OCI-LY1 (cell line): ENCODE measurements at regions not wholly inside any gene's neighbourhood (a gene's known extent, or its start where the extent isn't known, plus 50 kb on each side); places are given as distances from the start of the nearest gene placed in this dataset.

Source experiments
- H2AFZ ChIP-seq: fragments of 200-600 bp; sonication (generic), shearing (Covaris generic); 2 replicates; pipeline ENCODE4 v1.6.0; 2014; ENCODE audit warnings: antibody characterized with exemption, mild to moderate bottlenecking, low read length
- H3F3A ChIP-seq: fragments of 200-600 bp; sonication (generic), shearing (Covaris generic); 2 replicates; pipeline ENCODE4 v1.6.0; 2014; ENCODE audit warnings: mild to moderate bottlenecking, antibody characterized with exemption, low read length, moderate library complexity; ENCODE audit not compliant: insufficient read depth
- H3K27ac ChIP-seq: fragments of 200-600 bp; sonication (generic); 2 replicates; pipeline ENCODE4 v1.5.1; 2014; ENCODE audit warnings: low read length, mixed run types, mild to moderate bottlenecking, low read depth; ENCODE audit not compliant: poor library complexity, severe bottlenecking
- H3K27me3 ChIP-seq: fragments of 200-600 bp; sonication (generic); 2 replicates; pipeline ENCODE4 v1.6.0; 2014; ENCODE audit warnings: antibody characterized with exemption, mild to moderate bottlenecking, low read length, moderate library complexity; ENCODE audit not compliant: insufficient read depth
- H3K36me3 ChIP-seq: fragments of 200-600 bp; sonication (generic); 2 replicates; pipeline ENCODE4 v1.6.1; 2014; ENCODE audit warnings: mild to moderate bottlenecking, antibody characterized with exemption, low read length, moderate library complexity, mixed read lengths; ENCODE audit not compliant: insufficient read depth
- H3K4me1 ChIP-seq: fragments of 200-600 bp; sonication (generic); 2 replicates; pipeline ENCODE4 v1.5.1; 2014; ENCODE audit warnings: mild to moderate bottlenecking, low read length, moderate library complexity; ENCODE audit not compliant: insufficient read depth, severe bottlenecking
- H3K4me2 ChIP-seq: fragments of 200-600 bp; sonication (generic), shearing (Covaris generic); 2 replicates; pipeline ENCODE4 v1.6.1; 2014; ENCODE audit warnings: low read length
- H3K4me3 ChIP-seq: fragments of 200-600 bp; sonication (generic); 2 replicates; pipeline ENCODE4 v1.5.1; 2014; ENCODE audit warnings: low read length, low read depth, mild to moderate bottlenecking, mixed read lengths; ENCODE audit not compliant: poor library complexity, severe bottlenecking
- H3K79me2 ChIP-seq: fragments of 200-600 bp; shearing (Covaris generic); 2 replicates; pipeline ENCODE4 v1.6.1; 2016; ENCODE audit warnings: mixed run types, low read length, mixed read lengths; ENCODE audit not compliant: insufficient read depth
- H3K9ac ChIP-seq: fragments of 200-600 bp; sonication (generic), shearing (Covaris generic); 2 replicates; pipeline ENCODE4 v1.6.1; 2014; ENCODE audit warnings: mild to moderate bottlenecking, low read length, mixed read lengths
- H3K9me2 ChIP-seq: fragments of 200-600 bp; sonication (generic), shearing (Covaris generic); 2 replicates; pipeline ENCODE4 v1.6.1; 2014; ENCODE audit warnings: low read depth, mild to moderate bottlenecking, low read length, mixed read lengths
- H3K9me3 ChIP-seq: fragments of 200-600 bp; shearing (Covaris generic); 2 replicates; pipeline ENCODE4 v1.6.1; 2014; ENCODE audit warnings: low read length, mixed read lengths
- H4K20me1 ChIP-seq: fragments of 200-600 bp; sonication (generic), shearing (Covaris generic); 2 replicates; pipeline ENCODE4 v1.6.0; 2016; ENCODE audit warnings: mild to moderate bottlenecking, low read length; ENCODE audit not compliant: insufficient read depth
- EZH2 ChIP-seq: fragments of 200-600 bp; sonication (generic), shearing (Covaris generic); IDR thresholded peaks from 2 replicates; pipeline ENCODE4 v1.8.0; 2017; ENCODE audit warnings: borderline replicate concordance, mixed run types, mild to moderate bottlenecking, antibody characterized with exemption, low read length, moderate library complexity, mixed read lengths
- TF ChIP-seq, protein P1 (sequence below): fragments of 200-600 bp; sonication (generic), shearing (Covaris generic); IDR thresholded peaks from 2 replicates; pipeline ENCODE4 v1.5.1; 2017; ENCODE audit warnings: mild to moderate bottlenecking, antibody characterized with exemption, low read length, moderate library complexity, mixed read lengths

DNA sequence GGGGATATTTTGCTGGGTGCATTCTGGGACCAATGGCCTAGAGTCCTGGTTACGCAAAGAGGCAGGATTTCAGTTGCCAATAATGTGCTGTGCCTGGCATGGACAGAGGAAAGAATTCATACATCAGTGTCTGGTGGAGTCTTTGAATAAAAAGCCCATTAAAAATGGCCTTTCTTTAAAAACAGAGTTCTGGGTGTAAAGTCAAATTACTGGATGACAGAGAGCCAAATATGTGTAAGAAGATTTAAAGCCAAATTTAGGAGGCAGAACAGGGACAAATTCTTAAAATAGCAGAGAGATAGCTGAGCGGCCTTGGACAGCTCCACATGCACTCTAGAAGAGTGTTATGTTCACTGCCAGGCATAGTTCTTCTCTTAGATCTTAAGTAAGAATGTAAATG lies 60.8 kb upstream of the MEOX2 start:
- H3K27me3 ChIP-seq = no peaks in the 10 kb centered on the region
- no peak overlapping the region for H3K9ac ChIP-seq
- H3K9me3 ChIP-seq = no peaks in the 10 kb centered on the region
- H3K27ac ChIP-seq = no peak overlapping the region
- no peak overlapping the region for H2AFZ ChIP-seq
- TF ChIP-seq EZH2 = no peak
- no peaks in the 10 kb centered on the region for H3F3A ChIP-seq
- H3K36me3 ChIP-seq = no peaks in the 10 kb centered on the region
- H3K9me2 ChIP-seq = no peaks in the 10 kb centered on the region
- no peak overlapping the region for H3K4me3 ChIP-seq
- H3K4me2 ChIP-seq = no peak overlapping the region
- no peaks in the 10 kb centered on the region for H3K79me2 ChIP-seq
- H3K4me1 ChIP-seq = no peaks in the 10 kb centered on the region
- H4K20me1 ChIP-seq = no peaks in the 10 kb centered on the region

DNA sequence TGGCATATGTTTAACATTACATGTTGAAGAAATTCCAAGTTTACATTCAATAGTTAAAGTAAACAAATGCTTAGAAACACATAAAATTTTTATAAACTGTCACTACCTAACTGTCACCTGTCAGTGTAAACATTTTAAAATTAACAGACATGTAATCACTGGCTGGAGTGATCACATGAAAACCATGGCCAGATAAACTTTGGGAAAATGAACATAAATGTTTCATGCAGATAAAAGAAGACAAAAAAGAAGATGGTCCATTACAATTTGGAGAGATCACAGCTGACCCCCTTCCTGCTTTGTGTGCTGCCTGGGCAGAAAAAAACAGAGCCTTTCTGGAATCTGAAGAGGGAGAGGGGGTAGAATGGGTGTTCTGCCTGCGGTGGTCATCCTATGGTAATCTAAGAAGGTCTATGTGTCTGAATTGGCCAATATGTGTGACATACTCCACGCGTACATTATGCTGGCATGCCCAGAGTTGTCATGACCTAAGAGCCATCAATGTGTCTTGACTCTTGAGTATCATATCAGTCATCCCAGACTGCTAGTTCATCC lies 57.5 kb upstream of the MEOX2 start:
- Histone ChIP-seq H3K4me2 (no peak overlapping the region), H3K9me2 (no peaks in the 10 kb centered on the region), H3K9ac (no peak overlapping the region), H3K79me2 (no peaks in the 10 kb centered on the region), H3K4me3 (no peak overlapping the region), H3K4me1 (no peaks in the 10 kb centered on the region), H3F3A (no peaks in the 10 kb centered on the region), H3K27me3 (no peaks in the 10 kb centered on the region), H3K27ac (no peak overlapping the region), H3K36me3 (no peaks in the 10 kb centered on the region), H4K20me1 (no peaks in the 10 kb centered on the region), H3K9me3 (no peaks in the 10 kb centered on the region), H2AFZ (no peak overlapping the region)
- TF ChIP-seq, protein P1, sequence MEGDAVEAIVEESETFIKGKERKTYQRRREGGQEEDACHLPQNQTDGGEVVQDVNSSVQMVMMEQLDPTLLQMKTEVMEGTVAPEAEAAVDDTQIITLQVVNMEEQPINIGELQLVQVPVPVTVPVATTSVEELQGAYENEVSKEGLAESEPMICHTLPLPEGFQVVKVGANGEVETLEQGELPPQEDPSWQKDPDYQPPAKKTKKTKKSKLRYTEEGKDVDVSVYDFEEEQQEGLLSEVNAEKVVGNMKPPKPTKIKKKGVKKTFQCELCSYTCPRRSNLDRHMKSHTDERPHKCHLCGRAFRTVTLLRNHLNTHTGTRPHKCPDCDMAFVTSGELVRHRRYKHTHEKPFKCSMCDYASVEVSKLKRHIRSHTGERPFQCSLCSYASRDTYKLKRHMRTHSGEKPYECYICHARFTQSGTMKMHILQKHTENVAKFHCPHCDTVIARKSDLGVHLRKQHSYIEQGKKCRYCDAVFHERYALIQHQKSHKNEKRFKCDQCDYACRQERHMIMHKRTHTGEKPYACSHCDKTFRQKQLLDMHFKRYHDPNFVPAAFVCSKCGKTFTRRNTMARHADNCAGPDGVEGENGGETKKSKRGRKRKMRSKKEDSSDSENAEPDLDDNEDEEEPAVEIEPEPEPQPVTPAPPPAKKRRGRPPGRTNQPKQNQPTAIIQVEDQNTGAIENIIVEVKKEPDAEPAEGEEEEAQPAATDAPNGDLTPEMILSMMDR = no peak
- no peak for TF ChIP-seq EZH2

- Histone ChIP-seq H3K9me2 (no peaks in the 10 kb centered on the region), H3K27ac (no peak overlapping the region), H2AFZ (no peak overlapping the region), H3F3A (no peaks in the 10 kb centered on the region), H3K27me3 (no peaks in the 10 kb centered on the region), H3K79me2 (no peaks in the 10 kb centered on the region), H3K9me3 (no peaks in the 10 kb centered on the region), H3K9ac (no peak overlapping the region), H3K36me3 (no peaks in the 10 kb centered on the region), H3K4me1 (no peaks in the 10 kb centered on the region), H3K4me3 (no peak overlapping the region), H3K4me2 (no peak overlapping the region), H4K20me1 (no peaks in the 10 kb centered on the region)
- no peak for TF ChIP-seq EZH2
- TF ChIP-seq, protein P1 = no peak
Observed at GRCh38 chr7:15737601-15738000, 51.1 kb upstream of the MEOX2 start.
